ENCODE measurements at regions not wholly inside any gene's neighbourhood (a gene's known extent, or its start where the extent isn't known, plus 50 kb on each side); places are given as distances from the start of the nearest gene placed in this dataset.
"Not testable (repeated sequence)": the region's sequence is repeated elsewhere in the genome, so short reads cannot be mapped to it uniquely, and the experiment has no call there.

DNA sequence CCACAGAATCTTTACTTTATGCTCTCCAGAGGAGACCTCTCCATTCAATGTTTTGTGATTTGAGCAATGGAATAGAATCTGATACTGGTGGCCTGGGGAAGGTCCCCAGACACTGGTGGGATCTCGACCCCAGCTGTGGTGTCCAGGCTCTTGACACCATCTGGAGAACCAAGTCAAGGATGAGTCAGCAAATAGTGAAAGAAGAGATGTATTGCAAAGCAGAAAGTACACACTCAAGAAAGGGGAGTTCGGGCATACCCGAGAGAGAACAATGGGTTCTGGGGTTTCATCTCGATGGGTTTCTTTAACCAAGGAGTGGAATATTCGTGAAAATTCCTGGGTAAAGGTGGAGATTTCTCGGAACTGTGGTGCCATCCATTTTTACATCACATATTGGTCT lies 146.3 kb upstream of the NOTCH2NLA start:
- TF ChIP-seq, protein P1, sequence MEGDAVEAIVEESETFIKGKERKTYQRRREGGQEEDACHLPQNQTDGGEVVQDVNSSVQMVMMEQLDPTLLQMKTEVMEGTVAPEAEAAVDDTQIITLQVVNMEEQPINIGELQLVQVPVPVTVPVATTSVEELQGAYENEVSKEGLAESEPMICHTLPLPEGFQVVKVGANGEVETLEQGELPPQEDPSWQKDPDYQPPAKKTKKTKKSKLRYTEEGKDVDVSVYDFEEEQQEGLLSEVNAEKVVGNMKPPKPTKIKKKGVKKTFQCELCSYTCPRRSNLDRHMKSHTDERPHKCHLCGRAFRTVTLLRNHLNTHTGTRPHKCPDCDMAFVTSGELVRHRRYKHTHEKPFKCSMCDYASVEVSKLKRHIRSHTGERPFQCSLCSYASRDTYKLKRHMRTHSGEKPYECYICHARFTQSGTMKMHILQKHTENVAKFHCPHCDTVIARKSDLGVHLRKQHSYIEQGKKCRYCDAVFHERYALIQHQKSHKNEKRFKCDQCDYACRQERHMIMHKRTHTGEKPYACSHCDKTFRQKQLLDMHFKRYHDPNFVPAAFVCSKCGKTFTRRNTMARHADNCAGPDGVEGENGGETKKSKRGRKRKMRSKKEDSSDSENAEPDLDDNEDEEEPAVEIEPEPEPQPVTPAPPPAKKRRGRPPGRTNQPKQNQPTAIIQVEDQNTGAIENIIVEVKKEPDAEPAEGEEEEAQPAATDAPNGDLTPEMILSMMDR (conservative IDR thresholded peaks at IDR 0.05): not testable (repeated sequence)
- TF ChIP-seq EZH2 (IDR thresholded peaks at IDR 0.05; ENCODE audit: low read depth): not testable (repeated sequence)
